HEK293T (cell line): ENCODE measurements at regions not wholly inside any gene's neighbourhood (a gene's known extent, or its start where the extent isn't known, plus 50 kb on each side); places are given as distances from the start of the nearest gene placed in this dataset.

Experiments used
- CTCF ChIA-PET: fragments of 350-600 bp; formaldehyde crosslinking; extraction: SDS; loops from one replicate; lab custom pipeline; 2021; ENCODE audit warnings: antibody characterized with exemption, inconsistent platforms; lab: Yijun Ruan, JAX
- POLR2A ChIA-PET: fragments of 350-600 bp; formaldehyde crosslinking; extraction: SDS; loops from one replicate; lab custom pipeline; 2020; ENCODE audit warnings: antibody characterized with exemption, inconsistent platforms; lab: Yijun Ruan, JAX
- DNase-seq: peaks from one replicate; pipeline ENCODE4 v3.0.0; 2012; ENCODE audit warnings: mixed read lengths; ENCODE audit errors: extremely low spot score
- ARNT ChIP-seq: fragments of 450-650 bp; IDR thresholded peaks from 2 replicates; pipeline ENCODE4 v1.6.1; 2017; ENCODE audit warnings: mild to moderate bottlenecking
- BHLHE40 ChIP-seq: fragments of 450-650 bp; IDR thresholded peaks from 2 replicates; pipeline ENCODE4 v1.6.1; 2016; ENCODE audit warnings: mild to moderate bottlenecking, moderate library complexity, borderline replicate concordance
- CTBP1 ChIP-seq: fragments of 450-650 bp; IDR thresholded peaks from 2 replicates; pipeline ENCODE4 v1.6.1; 2016; ENCODE audit warnings: borderline replicate concordance
- ELF4 ChIP-seq: fragments of 450-650 bp; IDR thresholded peaks from 2 replicates; pipeline ENCODE4 v1.6.1; 2017; ENCODE audit warnings: antibody characterized with exemption
- FOXA1 ChIP-seq: fragments of 450-650 bp; IDR thresholded peaks from 2 replicates; pipeline ENCODE4 v1.6.1; 2016; ENCODE audit warnings: mild to moderate bottlenecking
- FOXK2 ChIP-seq: fragments of 450-650 bp; IDR thresholded peaks from 2 replicates; pipeline ENCODE4 v1.6.1; 2016; ENCODE audit warnings: mild to moderate bottlenecking
- FOXM1 ChIP-seq: fragments of 450-650 bp; IDR thresholded peaks from 2 replicates; pipeline ENCODE4 v1.6.1; 2017; ENCODE audit warnings: mild to moderate bottlenecking, borderline replicate concordance
- HDGF ChIP-seq: fragments of 450-650 bp; IDR thresholded peaks from 2 replicates; pipeline ENCODE4 v1.6.1; 2017; ENCODE audit warnings: antibody characterized with exemption, borderline replicate concordance
- L3MBTL2 ChIP-seq: fragments of 450-650 bp; conservative IDR thresholded peaks from 2 replicates; pipeline ENCODE4 v1.6.1; 2016; ENCODE audit warnings: mild to moderate bottlenecking
- LEF1 ChIP-seq: fragments of 450-650 bp; IDR thresholded peaks from 2 replicates; pipeline ENCODE4 v1.6.1; 2017; ENCODE audit warnings: mild to moderate bottlenecking, borderline replicate concordance
- NFRKB ChIP-seq: fragments of 450-650 bp; IDR thresholded peaks from 2 replicates; pipeline ENCODE4 v1.6.1; 2016; ENCODE audit warnings: mild to moderate bottlenecking, moderate library complexity
- SP1 ChIP-seq: fragments of 450-650 bp; IDR thresholded peaks from 2 replicates; pipeline ENCODE4 v1.6.1; 2017
- SUZ12 ChIP-seq: fragments of 450-650 bp; IDR thresholded peaks from 2 replicates; pipeline ENCODE4 v1.6.1; 2016; ENCODE audit warnings: mild to moderate bottlenecking
- TARDBP ChIP-seq: fragments of 450-650 bp; IDR thresholded peaks from 2 replicates; pipeline ENCODE4 v1.6.1; 2016
- ZNF384 ChIP-seq: fragments of 450-650 bp; IDR thresholded peaks from 2 replicates; pipeline ENCODE4 v1.6.1; 2016
- TF ChIP-seq, protein P1 (sequence below): fragments of 450-650 bp; IDR thresholded peaks from 2 replicates; pipeline ENCODE4 v1.6.1; 2016

DNA sequence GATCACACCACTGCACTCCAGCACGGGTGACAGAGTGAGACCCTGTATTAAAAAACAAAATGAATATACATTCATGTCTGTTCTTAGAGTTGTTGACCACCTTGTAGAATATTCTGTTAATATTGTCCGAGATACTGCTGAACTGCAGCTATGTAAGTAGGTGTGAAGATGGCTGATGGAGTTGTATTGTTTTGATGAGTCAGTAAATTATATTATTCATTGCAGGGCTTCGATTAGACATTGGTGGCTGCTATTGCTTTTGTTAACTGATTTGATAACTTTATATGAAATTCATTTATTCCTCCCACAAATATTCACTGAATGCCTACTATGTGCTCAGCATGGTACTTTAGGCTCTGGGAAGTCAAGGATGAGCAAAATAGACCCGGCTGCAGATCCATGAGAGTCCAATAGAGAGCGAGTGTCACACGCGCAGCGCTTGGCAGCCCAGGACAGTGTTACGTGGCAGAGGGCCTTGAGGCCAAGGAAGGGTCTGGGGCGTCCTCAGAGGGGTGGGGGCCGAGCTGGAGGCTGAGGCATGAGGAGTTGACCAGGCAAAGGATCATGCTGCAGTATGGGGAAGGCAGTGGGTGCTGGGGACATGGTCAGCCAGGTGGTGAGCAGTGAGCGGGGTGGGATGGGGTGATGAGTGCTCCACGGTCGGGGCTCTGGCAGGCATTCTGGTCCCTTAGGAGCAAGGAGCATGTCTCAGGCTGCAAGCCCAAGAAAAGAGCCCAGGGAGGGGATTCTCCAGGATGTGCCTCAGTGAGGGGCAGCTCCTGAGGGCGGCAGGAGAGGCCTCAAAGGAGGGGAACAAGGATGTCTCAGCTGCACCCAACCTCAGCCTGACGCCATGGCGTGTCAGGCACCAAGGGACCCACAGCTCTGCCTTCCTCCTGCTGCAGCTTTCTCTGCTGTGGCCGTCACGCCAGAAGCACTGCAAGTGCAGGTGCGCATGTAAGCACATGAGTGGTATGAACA is 243.5 kb downstream of the GADD45G start:
- POLR2A ChIA-PET, result no interaction called here
- no peak for TF ChIP-seq ELF4
- TF ChIP-seq NFRKB, result no peak
- TF ChIP-seq BHLHE40, result no peak
- no peak for TF ChIP-seq CTBP1
- no peak for TF ChIP-seq SP1
- TF ChIP-seq SUZ12, result no peak
- TF ChIP-seq FOXA1, result no peak
- no peak for TF ChIP-seq ZNF384
- no peak for TF ChIP-seq FOXK2
- no peak for TF ChIP-seq TARDBP
- TF ChIP-seq L3MBTL2, result no peak
- TF ChIP-seq ARNT, result no peak
- no peak for TF ChIP-seq LEF1
- TF ChIP-seq, protein P1, sequence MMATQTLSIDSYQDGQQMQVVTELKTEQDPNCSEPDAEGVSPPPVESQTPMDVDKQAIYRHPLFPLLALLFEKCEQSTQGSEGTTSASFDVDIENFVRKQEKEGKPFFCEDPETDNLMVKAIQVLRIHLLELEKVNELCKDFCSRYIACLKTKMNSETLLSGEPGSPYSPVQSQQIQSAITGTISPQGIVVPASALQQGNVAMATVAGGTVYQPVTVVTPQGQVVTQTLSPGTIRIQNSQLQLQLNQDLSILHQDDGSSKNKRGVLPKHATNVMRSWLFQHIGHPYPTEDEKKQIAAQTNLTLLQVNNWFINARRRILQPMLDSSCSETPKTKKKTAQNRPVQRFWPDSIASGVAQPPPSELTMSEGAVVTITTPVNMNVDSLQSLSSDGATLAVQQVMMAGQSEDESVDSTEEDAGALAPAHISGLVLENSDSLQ, result no peak
- TF ChIP-seq FOXM1, result no peak
- CTCF ChIA-PET, result interaction anchor here (1.4 kb wide), 1 partner anchor 255 kb away, joined by 4 read pairs; no protein-coding TSS in a partner anchor
- no peak for DNase-seq

DNA sequence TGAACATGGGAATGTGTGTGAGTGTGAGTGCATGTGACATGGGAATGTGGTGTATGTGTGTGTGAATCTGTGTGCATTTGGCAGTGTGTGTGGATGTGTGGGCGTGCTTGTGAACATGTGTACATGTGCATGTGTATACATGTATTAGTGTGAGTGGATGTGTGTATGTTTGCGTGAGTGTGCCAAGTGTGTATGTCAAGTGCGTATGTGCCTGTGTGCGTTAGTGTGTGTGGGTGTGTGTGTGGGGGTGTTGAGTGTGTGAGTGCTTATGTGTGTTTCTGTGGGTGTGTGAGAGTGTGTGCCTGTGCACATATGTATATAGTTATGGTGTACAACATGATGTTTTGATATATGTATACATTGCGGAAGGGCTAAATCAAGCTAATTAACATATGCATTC is 244.3 kb downstream of the GADD45G start:
- ChIA-PET CTCF (no interaction called here), POLR2A (no interaction called here)
- DNase-seq, result no peak
- TF ChIP-seq BHLHE40 (no peak), FOXA1 (no peak), ZNF384 (no peak), CTBP1 (no peak), TARDBP (no peak), SUZ12 (no peak), ARNT (no peak), SP1 (no peak), NFRKB (no peak), FOXM1 (no peak), ELF4 (no peak), LEF1 (no peak), FOXK2 (no peak), HDGF (no peak), L3MBTL2 (no peak)
- TF ChIP-seq, protein P1, result no peak

DNA sequence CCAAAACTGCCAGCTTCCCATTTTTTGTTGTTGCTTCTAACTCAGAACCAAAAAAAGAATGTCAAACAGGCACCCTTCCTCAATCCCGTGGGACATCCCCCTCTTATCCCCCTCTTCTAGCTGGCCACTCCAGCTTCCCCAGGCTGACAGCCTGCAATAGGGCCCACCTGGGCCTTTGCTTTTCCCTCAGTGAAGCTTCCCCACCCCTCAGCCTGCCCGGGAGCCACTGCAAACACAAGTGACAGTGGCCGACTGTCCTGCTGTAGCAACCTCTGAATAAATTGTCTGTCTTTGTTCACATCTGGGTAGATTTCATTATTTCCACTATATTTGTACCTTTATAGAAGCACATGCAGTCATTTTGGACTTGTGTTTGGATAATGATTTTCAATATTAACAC is 245.3 kb downstream of the GADD45G start:
- no peak for DNase-seq
- ChIA-PET POLR2A (no interaction called here), CTCF (no interaction called here)
- no peak for TF ChIP-seq CTBP1
- TF ChIP-seq TARDBP, result no peak
- TF ChIP-seq HDGF, result no peak
- TF ChIP-seq BHLHE40, result no peak

DNA sequence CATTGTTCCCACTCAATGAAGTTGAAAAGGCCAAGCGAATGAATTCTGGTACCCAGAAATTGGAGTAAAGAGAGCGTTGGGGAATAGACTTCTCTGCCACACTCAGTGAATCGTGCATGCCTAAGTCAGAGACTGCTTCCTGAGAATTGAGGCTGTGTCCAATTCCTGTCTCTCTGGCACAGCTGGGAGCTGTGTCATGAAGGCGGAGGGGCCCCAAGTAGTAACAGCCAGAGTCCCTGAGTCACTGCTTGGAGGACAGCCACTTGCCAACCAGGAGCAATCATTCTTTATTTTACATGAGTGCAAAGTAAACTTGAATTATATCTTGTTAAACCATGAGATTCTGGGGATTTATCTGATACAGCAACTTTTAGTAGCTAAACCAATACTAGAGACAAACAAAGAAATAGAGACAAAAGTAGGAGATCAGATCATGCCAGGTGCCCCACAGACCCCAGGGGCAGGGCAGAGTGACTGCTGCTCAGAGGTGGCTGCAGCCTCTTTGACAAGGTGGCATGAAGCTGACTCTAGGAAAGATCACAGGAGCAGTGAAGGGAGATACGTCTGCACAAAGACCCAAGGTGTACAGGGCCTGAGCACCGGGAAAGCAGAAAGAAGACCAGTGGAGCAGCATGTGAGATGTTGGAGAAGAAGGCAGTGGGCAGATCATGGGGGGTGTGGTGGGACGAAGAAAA is 246.0 kb downstream of the GADD45G start:
- no peak for DNase-seq
- ChIA-PET CTCF (no interaction called here), POLR2A (no interaction called here)
- TF ChIP-seq, protein P1, result no peak
- no peak for TF ChIP-seq ARNT
- no peak for TF ChIP-seq FOXA1
- no peak for TF ChIP-seq L3MBTL2
- TF ChIP-seq ELF4, result no peak
- TF ChIP-seq TARDBP, result no peak
- no peak for TF ChIP-seq LEF1
- no peak for TF ChIP-seq HDGF
- TF ChIP-seq ZNF384, result no peak
- TF ChIP-seq BHLHE40, result no peak
- TF ChIP-seq FOXK2, result no peak
- no peak for TF ChIP-seq SUZ12
- no peak for TF ChIP-seq CTBP1
- no peak for TF ChIP-seq FOXM1
- no peak for TF ChIP-seq NFRKB
- TF ChIP-seq SP1, result no peak

DNA sequence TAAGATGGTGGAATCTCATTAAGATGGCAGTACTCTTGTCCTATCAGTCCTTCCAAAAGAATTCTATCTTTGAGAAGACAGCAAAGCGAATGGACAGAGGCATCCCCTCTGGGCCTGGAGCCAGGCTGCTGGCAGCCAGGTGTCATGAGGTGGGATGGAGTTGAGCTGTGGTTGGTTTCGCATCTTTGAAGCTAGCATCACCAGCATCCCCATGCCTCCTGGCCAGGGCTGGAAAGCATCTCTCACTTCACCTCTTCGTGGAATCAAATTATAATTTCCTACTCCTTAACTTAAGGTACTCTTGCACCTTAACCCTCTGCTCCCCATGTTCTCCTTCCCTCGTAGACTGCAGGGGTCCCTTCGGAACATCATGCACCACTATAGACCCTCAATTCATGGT is 248.3 kb downstream of the GADD45G start:
- DNase-seq, result no peak
- TF ChIP-seq NFRKB (no peak), TARDBP (no peak), SP1 (no peak), ARNT (no peak), ELF4 (no peak), FOXK2 (no peak), BHLHE40 (no peak), L3MBTL2 (no peak), FOXM1 (no peak), FOXA1 (no peak), CTBP1 (no peak), LEF1 (no peak), ZNF384 (no peak), HDGF (no peak), SUZ12 (no peak)
- TF ChIP-seq, protein P1, result no peak
- ChIA-PET CTCF (no interaction called here), POLR2A (no interaction called here)
